ENCODE measurements at regions not wholly inside any gene's neighbourhood (a gene's known extent, or its start where the extent isn't known, plus 50 kb on each side); places are given as distances from the start of the nearest gene placed in this dataset.
"Not testable (repeated sequence)": the region's sequence is repeated elsewhere in the genome, so short reads cannot be mapped to it uniquely, and the experiment has no call there.

- no peak for DNase-seq
Measured at GRCh38 chr11:97732011-97732632, 1288.6 kb upstream of the CNTN5 start.

GRCh38 chr11:97738751-97739150 is 1282.0 kb upstream of the CNTN5 start:
- no peak for DNase-seq

GRCh38 chr11:97739932-97740800 is 1280.6 kb upstream of the CNTN5 start:
- DNase-seq, result no peak

- DNase-seq, result no peak
Measured at GRCh38 chr11:97740801-97741151, 1280.0 kb upstream of the CNTN5 start.

GRCh38 chr11:97742717-97743116 is 1278.0 kb upstream of the CNTN5 start:
- DNase-seq, result no peak

GRCh38 chr11:97743205-97743742 is 1277.5 kb upstream of the CNTN5 start:
- no peak for DNase-seq

GRCh38 chr11:97745515-97746050 is 1275.2 kb upstream of the CNTN5 start:
- no peak for DNase-seq

GRCh38 chr11:97746818-97747217 is 1273.9 kb upstream of the CNTN5 start:
- no peak for DNase-seq

- DNase-seq, result no peak
Measured at GRCh38 chr11:97751405-97751804, 1269.3 kb upstream of the CNTN5 start.

- no peak for DNase-seq
Measured at GRCh38 chr11:97751952-97752351, 1268.8 kb upstream of the CNTN5 start.

- DNase-seq, result no peak
Measured at GRCh38 chr11:97754976-97755375, 1265.8 kb upstream of the CNTN5 start.

GRCh38 chr11:97756571-97757335 is 1264.0 kb upstream of the CNTN5 start:
- DNase-seq, result no peak

GRCh38 chr11:97761175-97761574 is 1259.6 kb upstream of the CNTN5 start:
- no peak for DNase-seq

- DNase-seq, result no peak
Measured at GRCh38 chr11:97764193-97764592, 1256.6 kb upstream of the CNTN5 start.

GRCh38 chr11:97764605-97765004 is 1256.1 kb upstream of the CNTN5 start:
- no peak for DNase-seq

GRCh38 chr11:97770570-97770969 is 1250.2 kb upstream of the CNTN5 start:
- DNase-seq, result no peak

GRCh38 chr11:97772705-97773104 is 1248.0 kb upstream of the CNTN5 start:
- no peak for DNase-seq

- not testable (repeated sequence) for DNase-seq
Measured at GRCh38 chr11:97784388-97784787, 1236.4 kb upstream of the CNTN5 start.

GRCh38 chr11:97786961-97787360 is 1233.8 kb upstream of the CNTN5 start:
- DNase-seq, result no peak

GRCh38 chr11:97794876-97795275 is 1225.9 kb upstream of the CNTN5 start:
- no peak for DNase-seq

GRCh38 chr11:97800891-97801290 is 1219.9 kb upstream of the CNTN5 start:
- no peak for DNase-seq

- DNase-seq, result no peak
Measured at GRCh38 chr11:97814325-97814959, 1206.3 kb upstream of the CNTN5 start.

GRCh38 chr11:97815667-97816066 is 1205.1 kb upstream of the CNTN5 start:
- DNase-seq, result no peak

Data from hematopoietic multipotent progenitor cell treated with erythropoietin and hydrocortisone succinate and interleukin-3 and kit ligand, for 6 days (in vitro differentiated cells).